Peyer's patch (tissue), 4 donors: ENCODE measurements at regions not wholly inside any gene's neighbourhood (a gene's known extent, or its start where the extent isn't known, plus 50 kb on each side); places are given as distances from the start of the nearest gene placed in this dataset.

Experiments used
- POLR2A ChIP-seq, 2 donors: fragments of 450-650 bp; IDR thresholded peaks; one replicate each; pipeline ENCODE4 v1.5.1; 2017; ENCODE audit warnings: antibody characterized with exemption in 2 of 2, mild to moderate bottlenecking in 2 of 2, moderate library complexity in 2 of 2
- TF ChIP-seq, protein P1 (sequence below), 6 experiments: fragments of 450-650 bp in 4 of 6; fragments of 200-600 bp in 2 of 6; sonication (generic) in 1 of 6; IDR thresholded peaks; one replicate each; pipeline ENCODE4 v1.5.1; 2017 to 2019; ENCODE audit warnings: antibody characterized with exemption in 6 of 6, mild to moderate bottlenecking in 3 of 6, moderate library complexity in 1 of 6

GRCh38 chr6:71733970-71734899, 152.1 kb upstream of the RIMS1 start:
- TF ChIP-seq, protein P1, sequence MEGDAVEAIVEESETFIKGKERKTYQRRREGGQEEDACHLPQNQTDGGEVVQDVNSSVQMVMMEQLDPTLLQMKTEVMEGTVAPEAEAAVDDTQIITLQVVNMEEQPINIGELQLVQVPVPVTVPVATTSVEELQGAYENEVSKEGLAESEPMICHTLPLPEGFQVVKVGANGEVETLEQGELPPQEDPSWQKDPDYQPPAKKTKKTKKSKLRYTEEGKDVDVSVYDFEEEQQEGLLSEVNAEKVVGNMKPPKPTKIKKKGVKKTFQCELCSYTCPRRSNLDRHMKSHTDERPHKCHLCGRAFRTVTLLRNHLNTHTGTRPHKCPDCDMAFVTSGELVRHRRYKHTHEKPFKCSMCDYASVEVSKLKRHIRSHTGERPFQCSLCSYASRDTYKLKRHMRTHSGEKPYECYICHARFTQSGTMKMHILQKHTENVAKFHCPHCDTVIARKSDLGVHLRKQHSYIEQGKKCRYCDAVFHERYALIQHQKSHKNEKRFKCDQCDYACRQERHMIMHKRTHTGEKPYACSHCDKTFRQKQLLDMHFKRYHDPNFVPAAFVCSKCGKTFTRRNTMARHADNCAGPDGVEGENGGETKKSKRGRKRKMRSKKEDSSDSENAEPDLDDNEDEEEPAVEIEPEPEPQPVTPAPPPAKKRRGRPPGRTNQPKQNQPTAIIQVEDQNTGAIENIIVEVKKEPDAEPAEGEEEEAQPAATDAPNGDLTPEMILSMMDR (IDR thresholded peaks at IDR 0.05) = no peak
- TF ChIP-seq POLR2A (IDR thresholded peaks at IDR 0.05) = no peak
